PC-3 (cell line): ENCODE measurements at regions not wholly inside any gene's neighbourhood (a gene's known extent, or its start where the extent isn't known, plus 50 kb on each side); places are given as distances from the start of the nearest gene placed in this dataset.
A peak's percentile ranks its signal among the peaks of the same experiment; 100 is the strongest.

ENCODE experiments used
- ATAC-seq: fragments of 200-7000 bp; cut with Tn5 transposase; 2 replicates; pipeline ENCODE4 v1.9.1; 2020; ENCODE audit warnings: mild to moderate bottlenecking, moderate library complexity
- BruUV-seq: library from RNA; stranded (reverse); fragments of 400-500 nt; replicated peaks from 2 replicates; lab custom pipeline; 2021; lab: Mats Ljungman, UMichigan
- CTCF ChIA-PET: fragments of 300-600 bp; sonication (Branson Sonifier 250); formaldehyde crosslinking; loops from one replicate; lab custom pipeline; 2022; ENCODE audit warnings: antibody characterized with exemption; lab: Charles Lee
- POLR2A ChIA-PET: fragments of 300-600 bp; sonication (Branson Sonifier 250); formaldehyde crosslinking; loops from one replicate; lab custom pipeline; 2022; ENCODE audit warnings: antibody characterized with exemption; ENCODE audit not compliant: unreplicated experiment; lab: Charles Lee
- DNase-seq: peaks from one replicate; pipeline ENCODE4 v3.0.0-alpha.2; 2015
- H2AFZ ChIP-seq: fragments of 300-600 bp; sonication (generic); 2 replicates; pipeline ENCODE4 v1.6.0; 2016; ENCODE audit warnings: antibody characterized with exemption, low read length
- H3F3A ChIP-seq: fragments of 300-600 bp; sonication (generic); one replicate; pipeline ENCODE4 v1.6.0; 2017; ENCODE audit warnings: antibody characterized with exemption, low read length, control low read depth, mild to moderate bottlenecking; ENCODE audit not compliant: unreplicated experiment
- H3K27ac ChIP-seq: fragments of 300-600 bp; sonication (generic); 2 replicates; pipeline ENCODE4 v1.5.1; 2016; ENCODE audit warnings: mild to moderate bottlenecking, low read length
- H3K27me3 ChIP-seq: fragments of 300-600 bp; sonication (generic); 2 replicates; pipeline ENCODE4 v1.6.1; 2016; ENCODE audit warnings: low read length, mixed read lengths
- H3K36me3 ChIP-seq: fragments of 300-600 bp; sonication (generic); 2 replicates; pipeline ENCODE4 v1.6.1; 2016; ENCODE audit warnings: low read depth, mixed run types, low read length, mixed read lengths
- H3K4me1 ChIP-seq: fragments of 300-600 bp; sonication (generic); 2 replicates; pipeline ENCODE4 v1.5.1; 2016; ENCODE audit warnings: low read length; ENCODE audit not compliant: insufficient read depth
- H3K4me2 ChIP-seq: fragments of 300-600 bp; sonication (generic); 2 replicates; pipeline ENCODE4 v1.6.0; 2016; ENCODE audit warnings: low read length
- H3K4me3 ChIP-seq: fragments of 300-600 bp; sonication (generic); 2 replicates; pipeline ENCODE4 v1.5.1; 2016; ENCODE audit warnings: mild to moderate bottlenecking, low read length, mixed read lengths
- H3K79me2 ChIP-seq: fragments of 300-600 bp; sonication (generic); 2 replicates; pipeline ENCODE4 v1.6.1; 2017; ENCODE audit warnings: low read length, mixed read lengths
- H3K9ac ChIP-seq: fragments of 300-600 bp; sonication (generic); 2 replicates; pipeline ENCODE4 v1.6.0; 2016; ENCODE audit warnings: mild to moderate bottlenecking, low read length
- H3K9me2 ChIP-seq: fragments of 300-600 bp; sonication (generic); replicated peaks from 2 replicates; pipeline ENCODE4 v1.6.1; 2016; ENCODE audit warnings: mixed run types, low read length, mixed read lengths
- H3K9me3 ChIP-seq: fragments of 300-600 bp; sonication (generic); 2 replicates; pipeline ENCODE4 v1.6.1; 2016; ENCODE audit warnings: low read length, mixed read lengths
- H4K20me1 ChIP-seq: fragments of 300-600 bp; sonication (generic); 2 replicates; pipeline ENCODE4 v1.6.1; 2016; ENCODE audit warnings: low read length, mixed read lengths
- EZH2 ChIP-seq: fragments of 300-600 bp; sonication (generic); IDR thresholded peaks from one replicate; pipeline ENCODE4 v1.6.1; 2017; ENCODE audit warnings: antibody characterized with exemption, mild to moderate bottlenecking, low read length; ENCODE audit not compliant: unreplicated experiment
- EZH2phosphoT487 ChIP-seq: fragments of 300-600 bp; sonication (generic); IDR thresholded peaks from 2 replicates; pipeline ENCODE4 v1.6.1; 2018; ENCODE audit warnings: mild to moderate bottlenecking, antibody characterized with exemption, low read length, borderline replicate concordance
- intact Hi-C: fragments of 100-400 bp; cut with micrococcal nuclease; formaldehyde crosslinking; loops from 2 replicates; pipeline ENCODE4 v1.9.0; 2023
- TF ChIP-seq, protein P1 (sequence below): fragments of 300-600 bp; sonication (generic); conservative IDR thresholded peaks from 2 replicates; pipeline ENCODE4 v1.5.1; 2017; ENCODE audit warnings: antibody characterized with exemption, low read depth, mild to moderate bottlenecking, low read length

DNA sequence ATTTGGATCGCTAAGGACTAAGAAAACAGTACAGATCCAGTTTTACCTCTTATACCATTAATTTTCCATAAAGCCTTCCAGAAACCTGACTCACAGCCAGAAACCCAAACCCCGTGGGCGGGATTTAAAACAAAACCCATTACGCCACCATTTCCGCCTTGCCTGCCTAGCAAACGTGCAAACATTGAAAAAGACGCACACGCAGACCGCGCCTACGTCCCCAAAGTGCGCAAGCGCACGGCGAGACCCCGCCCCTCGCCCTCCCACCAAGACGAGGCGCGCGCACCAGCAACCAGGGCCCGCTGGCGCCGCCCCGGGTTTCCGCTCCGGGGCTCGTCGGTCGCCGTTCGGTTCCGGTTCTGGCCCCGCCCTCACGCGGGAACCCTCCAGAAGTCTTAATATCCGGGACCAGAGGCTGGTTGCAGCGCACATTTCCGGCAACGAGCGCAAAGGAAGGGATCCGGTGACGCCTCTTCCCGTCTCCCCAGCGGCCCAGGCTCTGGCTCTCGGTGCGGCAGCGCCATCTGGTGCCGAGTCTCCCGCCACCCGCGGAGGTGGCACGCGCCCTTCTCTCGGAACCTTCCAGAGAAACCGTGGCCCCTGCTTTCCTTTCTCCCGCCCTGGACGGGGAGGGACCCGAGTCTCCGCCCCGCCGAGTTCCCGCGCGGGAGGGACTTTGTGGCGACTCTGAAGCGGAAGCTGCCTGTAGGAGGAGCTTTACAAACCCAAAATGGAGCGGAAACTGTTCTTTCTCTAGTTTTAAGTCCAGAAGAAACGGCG lies 256.9 kb upstream of the STARD13 start:
- Histone ChIP-seq H3K36me3 (no peaks in the 10 kb centered on the region), H2AFZ (peak overlapping the region; percentile 89), H3K9ac (peak overlapping the region; percentile 95), H4K20me1 (no peaks in the 10 kb centered on the region), H3K4me2 (peak overlapping the region; percentile 92), H3K79me2 (no peaks in the 10 kb centered on the region), H3K4me1 (peaks cover 40% of the 10 kb centered on the region), H3K9me2 (no peaks in the 10 kb centered on the region), H3F3A (peaks cover 8% of the 10 kb centered on the region), H3K27me3 (no peaks in the 10 kb centered on the region), H3K4me3 (peak overlapping the region; percentile 71), H3K9me3 (no peaks in the 10 kb centered on the region), H3K27ac (peak overlapping the region; percentile 97)
- ChIA-PET CTCF (interaction anchor here (0.6 to 1.0 kb wide), 6 partner anchors 187 to 1110 kb away, joined by 3 to 4 read pairs (median 3); no protein-coding TSS in a partner anchor), POLR2A (interaction anchor here (0.5 to 0.7 kb wide), 9 partner anchors 48 to 1620 kb away, joined by 3 to 6 read pairs (median 4); partner anchors contain the start of gene STARD13)
- BruUV-seq, result no TSS peak
- peak; percentile 85 for ATAC-seq
- TF ChIP-seq EZH2phosphoT487, result no peak
- TF ChIP-seq EZH2, result no peak
- TF ChIP-seq, protein P1, sequence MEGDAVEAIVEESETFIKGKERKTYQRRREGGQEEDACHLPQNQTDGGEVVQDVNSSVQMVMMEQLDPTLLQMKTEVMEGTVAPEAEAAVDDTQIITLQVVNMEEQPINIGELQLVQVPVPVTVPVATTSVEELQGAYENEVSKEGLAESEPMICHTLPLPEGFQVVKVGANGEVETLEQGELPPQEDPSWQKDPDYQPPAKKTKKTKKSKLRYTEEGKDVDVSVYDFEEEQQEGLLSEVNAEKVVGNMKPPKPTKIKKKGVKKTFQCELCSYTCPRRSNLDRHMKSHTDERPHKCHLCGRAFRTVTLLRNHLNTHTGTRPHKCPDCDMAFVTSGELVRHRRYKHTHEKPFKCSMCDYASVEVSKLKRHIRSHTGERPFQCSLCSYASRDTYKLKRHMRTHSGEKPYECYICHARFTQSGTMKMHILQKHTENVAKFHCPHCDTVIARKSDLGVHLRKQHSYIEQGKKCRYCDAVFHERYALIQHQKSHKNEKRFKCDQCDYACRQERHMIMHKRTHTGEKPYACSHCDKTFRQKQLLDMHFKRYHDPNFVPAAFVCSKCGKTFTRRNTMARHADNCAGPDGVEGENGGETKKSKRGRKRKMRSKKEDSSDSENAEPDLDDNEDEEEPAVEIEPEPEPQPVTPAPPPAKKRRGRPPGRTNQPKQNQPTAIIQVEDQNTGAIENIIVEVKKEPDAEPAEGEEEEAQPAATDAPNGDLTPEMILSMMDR, result peak; percentile 84
- intact Hi-C loops, result loop anchor here (1.0 to 10.0 kb wide), 9 partner anchors 55 to 956 kb away; partner anchors contain the start of genes PDS5B and STARD13
- peak; percentile 97 for DNase-seq

DNA sequence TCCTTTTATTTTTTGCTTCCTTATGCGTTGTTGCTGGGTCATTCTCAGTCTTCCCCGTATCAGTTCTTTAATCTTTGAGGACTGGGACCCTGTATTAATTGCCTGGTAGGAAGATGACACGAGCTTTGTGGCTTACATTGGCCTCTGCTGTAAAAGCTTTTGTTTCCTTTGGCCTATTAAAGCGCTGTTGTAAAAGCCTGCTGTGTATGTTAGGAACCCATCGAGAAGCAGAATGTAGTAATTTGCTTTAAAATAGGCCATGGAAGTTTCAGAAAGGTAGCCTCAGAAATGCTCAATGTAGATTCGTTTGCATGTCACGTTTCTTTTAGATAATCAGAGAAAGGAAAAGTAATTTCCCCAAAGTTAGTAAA lies 257.5 kb upstream of the STARD13 start:
- BruUV-seq, result TSS peak; percentile 91
- TF ChIP-seq EZH2 (no peak), EZH2phosphoT487 (no peak)
- TF ChIP-seq, protein P1, result no peak
- ChIA-PET CTCF (interaction anchor here (0.6 to 1.0 kb wide), 6 partner anchors 188 to 1109 kb away, joined by 3 to 4 read pairs (median 3); no protein-coding TSS in a partner anchor), POLR2A (interaction anchor here (0.6 to 0.7 kb wide), 8 partner anchors 48 to 529 kb away, joined by 3 to 6 read pairs (median 4); partner anchors contain the start of gene STARD13)
- Histone ChIP-seq H3K4me1 (peaks cover 35% of the 10 kb centered on the region), H3K36me3 (no peaks in the 10 kb centered on the region), H3K9me3 (no peaks in the 10 kb centered on the region), H3K27me3 (no peaks in the 10 kb centered on the region), H3K4me3 (peak overlapping the region; percentile 71), H3F3A (peaks cover 8% of the 10 kb centered on the region), H3K79me2 (no peaks in the 10 kb centered on the region), H4K20me1 (no peaks in the 10 kb centered on the region), H3K9me2 (no peaks in the 10 kb centered on the region), H3K9ac (peak overlapping the region; percentile 95), H3K27ac (peak overlapping the region; percentile 97), H3K4me2 (peak overlapping the region; percentile 92), H2AFZ (peak overlapping the region; percentile 89)
- DNase-seq (no peak), ATAC-seq (0 out of 2 replicates have a peak, but pooled peaks have one; percentile 2)
- intact Hi-C loops, result loop anchor here (1.0 to 10.0 kb wide), 5 partner anchors 56 to 896 kb away; no protein-coding TSS in a partner anchor
